Esophagus mucosa (tissue), 1 donor: ENCODE measurements at regions not wholly inside any gene's neighbourhood (a gene's known extent, or its start where the extent isn't known, plus 50 kb on each side); places are given as distances from the start of the nearest gene placed in this dataset.
A peak's percentile ranks its signal among the peaks of the same experiment; 100 is the strongest.
"Not testable (repeated sequence)": the region's sequence is repeated elsewhere in the genome, so short reads cannot be mapped to it uniquely, and the experiment has no call there.

Experiments
- ATAC-seq: fragments of 200-7000 bp; cut with Tn5 transposase; one replicate; pipeline ENCODE4 v1.9.1; 2020
- donor health status: DM: yes; HTN: yes; CAD: no.

DNA sequence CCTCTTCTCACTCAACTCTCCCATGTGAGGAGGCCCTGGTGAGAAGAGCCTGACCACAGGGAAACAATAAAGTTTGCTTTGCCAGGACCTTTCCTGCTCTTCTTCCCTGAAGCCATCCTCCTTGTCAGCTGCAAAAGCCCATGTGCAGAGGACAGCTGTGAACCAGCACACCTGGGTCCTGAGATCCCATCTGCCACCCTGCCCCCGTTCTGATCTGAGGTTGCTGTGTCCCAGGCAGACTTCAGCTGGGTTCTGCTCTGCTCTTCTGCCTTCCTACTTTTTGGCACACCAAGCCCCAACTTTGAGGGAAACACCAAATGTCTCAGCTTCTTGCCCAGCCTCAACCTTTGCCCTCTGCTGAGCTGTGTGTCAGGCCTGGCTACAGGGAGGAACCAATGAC is 595.1 kb upstream of the ARPP21 start:
- ATAC-seq, result no peak

DNA sequence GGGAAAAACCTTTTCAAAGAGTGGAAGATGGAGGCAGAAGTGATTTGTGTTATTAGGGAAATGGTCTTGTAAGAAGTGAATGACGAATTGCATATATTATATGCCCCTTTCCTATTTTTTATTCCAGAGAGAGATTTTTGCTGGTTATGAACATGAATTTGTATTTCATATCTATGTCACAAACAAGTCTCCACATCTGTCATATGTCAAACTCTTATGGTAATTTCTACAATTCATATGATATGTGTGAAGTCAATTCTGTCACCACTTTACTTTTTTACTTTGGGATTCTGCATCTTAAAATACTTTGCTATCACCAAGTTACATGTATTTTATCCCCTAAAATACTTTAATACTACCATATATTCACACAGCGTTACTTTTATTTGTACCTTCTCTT is 594.2 kb upstream of the ARPP21 start:
- no peak for ATAC-seq

DNA sequence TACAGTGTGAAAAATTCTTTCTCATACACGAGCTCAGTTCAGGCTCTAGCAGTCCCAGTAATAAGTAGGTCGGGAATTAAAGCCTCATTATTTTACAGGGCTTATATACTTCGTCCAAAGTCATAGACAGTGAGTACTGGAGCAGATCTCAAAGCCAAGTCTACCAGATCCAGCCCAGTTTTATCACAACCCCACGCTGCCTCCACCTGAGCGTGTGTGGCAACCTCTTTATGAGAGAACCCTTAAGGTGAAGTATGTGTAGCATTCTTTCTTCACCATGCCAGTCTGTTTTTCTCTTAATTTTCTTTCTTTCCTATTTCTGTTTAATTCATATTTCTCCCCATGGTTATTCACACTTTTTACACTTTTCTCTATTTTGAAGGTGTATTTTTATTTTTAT is 574.6 kb upstream of the ARPP21 start:
- no peak for ATAC-seq

DNA sequence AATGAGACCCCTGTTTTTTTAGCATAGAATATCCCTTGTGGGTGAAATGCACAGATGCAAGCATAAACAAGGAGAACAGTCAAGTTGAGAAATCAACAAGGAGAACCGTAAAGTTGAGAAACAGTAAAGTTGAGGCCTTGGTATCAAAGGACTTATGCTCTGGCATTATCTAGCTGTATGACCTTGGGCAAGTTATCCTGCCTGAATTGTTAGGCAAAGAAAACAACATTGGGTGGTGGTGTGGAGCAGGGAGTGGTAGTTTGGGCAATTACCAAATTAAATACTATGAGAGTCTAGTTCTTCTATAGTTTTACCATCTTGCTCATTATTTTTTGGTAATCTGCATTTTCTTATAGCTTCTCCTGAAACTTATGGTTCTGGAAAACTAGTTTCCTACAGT is 573.4 kb upstream of the ARPP21 start:
- ATAC-seq, result no peak

DNA sequence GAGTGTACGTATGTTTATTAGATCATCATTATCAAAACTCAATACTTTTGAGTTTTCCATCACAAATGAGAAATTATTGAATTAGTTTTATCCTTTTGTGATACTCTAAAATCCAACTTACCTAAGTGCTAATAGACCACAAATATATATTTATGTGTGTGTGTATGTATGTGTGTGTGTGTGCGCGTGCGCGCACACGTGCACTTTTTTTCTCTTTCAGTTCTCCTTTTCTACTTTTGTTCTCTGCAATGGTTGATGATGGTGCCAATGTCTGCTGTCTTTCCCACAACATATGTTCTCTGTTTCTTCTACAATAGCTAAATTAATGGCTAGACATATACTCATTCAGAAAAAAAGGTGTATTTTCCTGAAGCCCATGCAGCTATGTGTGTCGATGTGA is 571.6 kb upstream of the ARPP21 start:
- ATAC-seq, result no peak

DNA sequence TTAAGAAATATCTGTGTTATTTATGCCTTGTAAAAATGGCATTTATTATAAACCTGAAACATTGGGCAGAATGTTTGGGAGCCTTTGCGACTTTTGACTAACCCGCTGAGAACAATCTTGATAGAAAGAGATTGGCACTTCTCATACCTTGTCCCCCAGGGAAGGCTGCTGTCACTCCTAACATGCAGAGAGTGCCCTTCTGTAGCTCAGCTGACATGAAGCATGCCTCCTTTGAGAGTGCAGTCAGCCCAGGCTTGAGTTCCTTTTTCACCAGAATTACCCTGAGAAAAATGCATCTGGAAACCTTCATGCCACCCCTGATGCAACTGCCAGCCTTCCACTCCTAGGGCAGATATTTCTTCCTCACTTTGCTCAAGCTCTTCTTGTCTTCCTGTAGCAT is 569.2 kb upstream of the ARPP21 start:
- ATAC-seq, result no peak

DNA sequence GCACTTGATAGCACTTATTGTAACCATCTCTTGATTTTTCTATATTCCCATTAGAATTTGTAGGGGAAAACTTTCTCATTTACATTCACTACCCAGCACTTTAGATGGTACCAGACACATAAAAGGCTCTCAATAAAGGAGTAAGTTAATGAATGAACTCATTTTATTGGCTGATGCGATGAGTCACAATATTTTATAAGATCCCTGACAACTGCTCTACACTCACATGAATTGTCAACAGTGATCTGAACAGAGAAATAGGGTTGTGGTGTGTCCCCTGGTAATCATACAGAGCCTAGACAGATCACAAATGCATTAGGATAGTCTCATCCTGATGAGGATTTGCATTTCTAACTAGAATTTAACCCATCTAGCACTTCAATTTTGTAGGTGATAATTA is 567.6 kb upstream of the ARPP21 start:
- ATAC-seq, result no peak

DNA sequence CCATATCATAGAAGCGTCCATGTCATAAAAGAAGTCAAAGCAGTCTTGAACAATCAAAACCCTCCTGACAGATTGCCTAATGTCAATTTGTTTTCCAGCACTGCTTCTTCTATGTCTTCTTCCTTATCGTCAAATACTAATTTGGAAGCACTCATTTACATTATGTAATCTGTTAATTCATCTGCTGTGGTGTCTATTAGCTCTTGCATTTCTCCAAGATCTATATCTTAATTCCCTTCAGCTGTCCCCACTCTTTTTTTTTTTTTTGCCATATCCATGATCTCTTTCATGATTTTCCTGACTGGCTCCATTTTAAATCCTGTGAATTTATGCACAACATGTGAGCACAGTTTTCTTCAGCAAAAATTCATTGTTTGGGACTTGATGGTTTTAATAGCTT is 560.5 kb upstream of the ARPP21 start:
- ATAC-seq, result no peak

DNA sequence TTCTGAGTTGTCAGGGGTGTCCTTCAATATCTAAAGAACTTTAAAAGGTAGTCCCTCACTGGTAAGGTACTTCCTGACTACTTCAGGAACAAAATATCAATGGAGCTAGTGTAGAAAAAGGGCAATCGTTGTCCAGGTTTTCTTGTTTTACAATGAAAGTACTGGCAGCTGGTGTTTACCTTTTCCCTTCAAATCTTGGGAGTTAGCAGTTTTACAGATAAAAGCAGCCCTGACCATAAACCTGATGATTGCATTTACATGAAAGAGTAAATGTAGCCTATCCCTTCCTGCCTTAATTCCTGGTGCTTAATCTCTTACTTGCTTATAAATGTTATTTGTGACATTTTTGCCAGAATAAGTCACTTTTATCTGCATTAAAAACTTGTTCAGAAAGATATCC is 559.9 kb upstream of the ARPP21 start:
- no peak for ATAC-seq

DNA sequence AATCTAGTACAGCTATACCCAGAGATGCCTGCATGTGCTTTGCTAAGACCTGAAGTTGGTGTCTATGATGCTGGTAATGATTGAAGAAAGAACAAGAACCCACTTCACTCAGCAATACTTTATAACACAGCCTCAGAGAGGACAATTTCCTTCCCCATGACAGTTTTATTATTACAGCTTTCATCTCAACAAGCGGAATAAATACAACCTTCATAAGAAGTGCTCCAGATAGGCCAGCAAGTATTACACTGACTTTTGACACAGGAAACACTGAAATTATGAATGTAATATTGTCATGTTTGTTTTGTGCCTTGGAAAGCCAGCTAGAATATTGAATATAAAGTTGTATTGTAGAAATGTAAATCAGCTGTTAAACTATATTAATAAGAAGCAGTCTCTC is 557.4 kb upstream of the ARPP21 start:
- no peak for ATAC-seq

DNA sequence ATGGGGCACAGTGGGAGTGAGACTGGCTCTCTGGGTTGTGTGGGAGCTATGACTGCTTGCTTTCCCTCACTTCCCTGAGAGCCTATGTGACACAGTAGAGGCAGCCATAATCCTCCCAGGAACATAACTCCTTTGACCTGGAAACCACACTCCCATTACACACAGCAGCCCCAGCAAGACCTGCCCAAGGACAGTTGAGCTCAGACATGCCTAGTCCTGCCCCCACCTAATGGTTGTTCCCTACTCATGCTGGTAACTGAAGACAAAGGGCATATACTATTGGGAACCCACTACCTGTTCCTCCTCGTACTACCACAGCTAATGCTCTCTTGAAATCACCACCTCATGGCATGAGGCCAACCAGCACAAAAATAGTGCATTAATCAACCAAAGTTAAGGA is 550.4 kb upstream of the ARPP21 start:
- peak; percentile 69 for ATAC-seq

DNA sequence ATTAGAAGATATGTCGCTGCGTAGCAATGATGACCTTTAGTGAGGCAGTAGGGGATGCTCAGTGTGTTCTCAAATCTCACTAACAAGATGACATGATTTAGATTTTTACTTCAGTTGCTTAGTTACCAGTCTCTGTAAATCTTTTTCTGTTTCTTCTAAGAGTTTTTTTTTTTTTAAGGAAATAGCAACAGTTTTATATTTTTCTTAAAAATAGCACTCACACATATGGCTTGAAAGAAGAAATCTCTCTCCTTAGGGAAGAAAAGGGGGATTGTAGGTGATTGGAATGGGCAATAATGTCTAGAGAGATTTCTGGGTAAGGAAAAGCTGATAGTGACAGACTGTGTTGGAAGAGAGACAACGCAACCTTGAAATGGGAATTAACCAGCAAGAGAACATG is 524.6 kb upstream of the ARPP21 start:
- ATAC-seq, result no peak

DNA sequence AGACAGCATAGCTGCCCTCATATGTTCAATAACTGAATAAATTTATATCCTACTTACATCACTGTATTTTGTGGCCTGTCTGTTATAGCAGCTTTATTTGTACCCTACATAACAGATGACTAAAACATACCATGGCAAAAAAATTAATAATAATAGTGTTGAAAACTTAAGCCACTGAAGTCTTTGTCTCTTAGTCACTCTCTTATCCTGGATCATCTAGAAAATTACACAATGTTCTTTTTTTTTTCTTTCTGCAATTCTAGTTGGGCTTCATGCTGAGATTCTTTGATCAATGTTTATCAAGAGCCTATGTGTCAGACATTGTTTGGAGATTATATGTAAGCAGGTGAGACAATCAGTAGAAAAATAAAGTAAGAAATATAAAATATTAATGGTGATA is 519.3 kb upstream of the ARPP21 start:
- ATAC-seq, result no peak

DNA sequence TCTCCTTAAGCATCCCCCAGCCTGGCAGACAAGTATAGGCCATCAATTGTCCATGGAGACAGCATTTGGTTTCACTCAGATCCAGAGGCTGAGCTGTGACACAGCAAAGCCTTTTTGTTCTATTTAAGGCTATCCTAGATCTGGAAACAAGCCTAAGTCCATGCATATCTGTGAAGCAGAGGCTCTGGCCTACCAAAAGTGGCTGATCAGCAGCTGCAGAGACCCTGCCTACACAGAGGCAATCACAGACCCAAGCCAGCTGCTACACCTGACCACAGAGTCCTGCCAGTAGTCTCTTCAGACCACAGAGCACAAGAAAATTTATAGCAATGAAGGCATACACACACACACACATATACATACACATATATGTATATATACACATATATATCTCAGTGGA is 501.7 kb upstream of the ARPP21 start:
- ATAC-seq, result no peak

DNA sequence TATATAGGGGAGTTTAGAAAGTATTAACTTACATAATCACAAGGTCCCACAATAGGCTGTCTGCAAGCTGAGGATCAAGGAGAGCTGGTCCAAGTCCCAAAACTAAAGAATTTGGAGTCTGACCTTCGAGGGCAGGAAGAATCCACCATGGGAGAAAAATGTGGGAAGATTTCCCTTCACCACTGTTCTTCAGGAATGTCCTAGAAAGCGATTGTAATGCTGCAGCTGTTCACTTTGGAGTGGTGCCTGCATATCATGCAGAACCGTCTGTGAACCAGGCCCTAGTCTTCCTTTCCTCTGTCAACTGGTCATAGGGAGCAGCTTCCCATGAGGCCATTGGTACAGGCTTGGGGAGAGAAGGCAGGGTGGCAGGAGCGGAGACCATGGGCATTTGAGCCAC is 497.9 kb upstream of the ARPP21 start:
- ATAC-seq, result no peak

DNA sequence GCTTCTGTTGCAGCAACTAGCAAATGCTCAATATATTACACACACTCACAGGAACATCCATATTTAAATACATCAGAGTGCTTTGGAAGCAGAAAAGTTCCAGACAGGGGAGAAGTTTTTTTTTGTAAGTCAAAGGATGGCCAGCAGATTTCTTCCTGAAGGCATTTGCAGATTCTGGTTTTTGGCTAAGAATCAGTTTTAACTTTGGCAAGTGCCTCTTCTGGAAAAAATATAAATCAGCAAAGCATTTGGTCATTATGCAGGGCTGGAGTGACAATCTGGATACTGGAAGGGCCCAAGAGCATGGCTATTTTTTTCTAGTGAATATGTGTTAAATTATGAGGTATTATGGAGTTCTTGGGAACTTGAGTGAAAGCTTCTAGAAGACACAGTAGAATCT is 495.3 kb upstream of the ARPP21 start:
- no peak for ATAC-seq

DNA sequence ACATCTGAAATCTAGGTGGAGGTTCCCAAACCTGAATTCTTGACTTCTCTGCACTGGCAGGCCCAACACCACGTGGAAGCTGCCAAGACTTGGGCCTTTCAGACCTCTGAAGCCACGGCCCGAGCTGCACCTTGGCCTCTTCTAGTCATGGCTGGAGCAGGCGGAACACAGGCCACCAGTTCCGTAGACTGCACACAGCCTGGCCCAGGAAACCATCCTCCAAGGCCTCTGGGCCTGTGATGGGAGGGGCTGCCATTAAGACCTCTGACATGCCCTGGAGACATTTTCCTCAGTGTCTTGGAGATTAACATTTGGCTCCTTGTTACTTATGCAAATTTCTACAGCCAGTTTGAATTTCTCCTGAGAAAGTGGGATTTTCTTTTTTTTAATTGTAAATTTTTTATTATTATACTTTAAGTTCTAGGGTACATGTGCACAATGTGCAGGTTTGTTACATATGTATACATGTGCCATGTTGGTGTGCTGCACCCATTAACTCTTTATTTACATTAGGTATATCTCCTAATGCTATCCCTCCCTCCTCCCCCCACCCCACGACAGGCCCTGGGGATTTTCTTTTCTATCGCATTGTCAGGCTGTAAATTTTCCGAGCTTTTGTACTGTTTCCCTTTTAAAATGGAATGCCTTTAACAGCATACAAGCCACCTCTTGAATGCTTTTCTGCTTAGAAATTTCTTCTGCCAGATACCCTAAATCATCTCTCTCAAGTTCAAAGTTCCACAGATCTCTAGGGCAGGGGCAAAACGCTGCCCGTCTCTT is 492.9 kb upstream of the ARPP21 start:
- ATAC-seq, result not testable (repeated sequence)

DNA sequence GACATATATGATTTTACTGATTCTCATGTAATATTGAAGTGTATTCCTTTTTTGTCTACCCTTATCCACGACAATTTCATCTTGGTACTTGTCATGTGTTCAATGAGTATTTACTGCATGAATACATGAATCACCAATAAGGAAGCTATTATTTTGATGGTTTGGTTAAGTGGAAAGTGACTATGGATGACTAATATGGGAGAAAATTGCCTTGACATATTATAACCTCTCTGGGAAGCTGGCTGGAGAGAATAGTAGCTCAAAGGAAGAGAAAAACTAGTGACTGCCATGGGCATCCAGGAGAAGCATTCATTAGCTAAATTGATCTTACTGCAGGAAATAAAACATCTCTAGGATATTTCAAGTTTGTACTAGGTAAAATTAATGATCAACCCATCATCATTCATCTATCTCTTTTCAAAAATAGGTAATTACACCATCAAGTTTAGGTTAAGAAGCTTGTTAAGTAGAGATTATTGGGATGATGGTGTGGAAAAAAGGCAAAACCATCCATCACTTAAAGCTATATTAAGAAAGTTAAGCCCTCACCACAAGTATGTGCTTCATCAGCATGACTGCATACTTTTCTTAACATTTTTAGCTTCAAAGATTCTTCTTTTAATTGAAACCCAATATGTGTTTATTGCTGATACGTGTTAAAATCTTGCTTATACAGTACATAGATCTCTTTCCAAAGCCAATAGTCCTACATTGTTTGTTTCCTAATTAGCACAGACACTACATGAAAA is 455.2 kb upstream of the ARPP21 start:
- peak; percentile 52 for ATAC-seq

DNA sequence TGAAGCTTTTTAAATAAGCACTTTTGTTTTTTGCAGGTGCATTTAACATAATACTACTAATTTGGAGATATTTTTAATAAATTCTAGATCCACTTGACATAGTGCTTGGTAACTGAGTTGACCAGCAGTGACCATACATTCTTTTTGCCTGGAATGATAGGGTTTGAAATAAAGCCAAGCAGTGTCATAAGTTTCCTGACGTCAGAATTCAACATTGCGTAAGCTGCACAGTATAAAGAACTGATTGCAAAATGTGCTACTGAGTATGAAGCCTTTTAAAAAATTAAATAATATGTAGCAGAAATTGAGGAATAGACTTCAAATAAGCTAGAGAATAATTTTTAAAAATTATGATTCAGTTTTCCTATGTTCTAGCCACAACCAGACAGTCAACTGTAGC is 454.6 kb upstream of the ARPP21 start:
- ATAC-seq, result no peak

DNA sequence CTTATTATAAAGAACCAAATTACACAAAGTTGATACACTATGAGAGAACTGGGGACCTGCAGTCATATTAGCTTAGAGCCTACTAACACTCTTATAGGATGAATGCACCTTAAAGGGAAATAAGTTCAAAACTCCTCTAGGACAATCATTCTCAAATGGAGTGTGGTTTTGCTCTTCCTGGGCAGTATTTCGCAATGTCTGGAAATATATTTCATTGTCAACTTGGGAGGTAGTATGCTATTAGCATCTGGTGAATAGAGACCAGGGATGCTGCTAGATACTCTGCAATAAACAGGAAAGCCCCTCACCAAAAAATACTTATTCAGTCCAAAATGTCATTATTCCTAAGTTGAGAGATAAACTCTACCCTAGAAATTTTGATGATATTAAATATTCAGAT is 451.4 kb upstream of the ARPP21 start:
- no peak for ATAC-seq

DNA sequence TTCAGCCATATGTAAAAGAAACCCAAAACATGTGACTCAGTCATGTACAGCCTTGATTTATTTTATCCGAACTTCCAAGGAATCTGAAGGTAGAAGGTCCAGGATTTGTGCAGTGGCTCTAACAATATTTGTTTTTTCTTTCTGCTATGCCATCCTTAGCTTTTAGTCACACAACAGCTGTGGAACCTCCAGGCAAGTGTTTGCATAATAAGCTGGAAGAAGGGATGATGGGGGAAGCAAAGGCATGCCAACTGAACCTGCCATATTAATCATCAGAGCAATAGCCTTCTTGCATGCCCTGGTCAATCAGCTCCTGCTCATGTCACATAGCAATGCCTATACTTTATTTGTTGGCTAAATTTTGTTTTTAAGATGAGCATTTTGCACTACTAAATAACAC is 444.7 kb upstream of the ARPP21 start:
- no peak for ATAC-seq

DNA sequence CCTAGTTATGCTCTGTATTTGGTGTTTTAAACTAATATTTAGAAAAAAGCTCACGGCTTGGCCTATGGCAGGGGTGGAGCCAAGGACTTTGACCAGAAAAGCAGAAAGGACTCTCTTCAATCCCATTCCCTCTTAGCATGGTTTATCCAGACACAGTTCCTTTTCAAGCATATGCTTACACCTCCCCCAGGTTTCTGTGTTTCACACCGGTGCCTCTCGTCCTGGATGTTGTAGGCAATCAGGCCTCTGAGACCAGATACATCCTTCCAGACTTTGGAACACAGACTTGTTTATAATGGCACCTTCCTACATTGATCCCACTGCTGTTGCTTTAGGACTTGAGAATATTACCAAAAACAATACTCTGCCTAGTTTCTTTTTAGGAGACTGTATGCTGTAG is 440.5 kb upstream of the ARPP21 start:
- ATAC-seq, result no peak

DNA sequence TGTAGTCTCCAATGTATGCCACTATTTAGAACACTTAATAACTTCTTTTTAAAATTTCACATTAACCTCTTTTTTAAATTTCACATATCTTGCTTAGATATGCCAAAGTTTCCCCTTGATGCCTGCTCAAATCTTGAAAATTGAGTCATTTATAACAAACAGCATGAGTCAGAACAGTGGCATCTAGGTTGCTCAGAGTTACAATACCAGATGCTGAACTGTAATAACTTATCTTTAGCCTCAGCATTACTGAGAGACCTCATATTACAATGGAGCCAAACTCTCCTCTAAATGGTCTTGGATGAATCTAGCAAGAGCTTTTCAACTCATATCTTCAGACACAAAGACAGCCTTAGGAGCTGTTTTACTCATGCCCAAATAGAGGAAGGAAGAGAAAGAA is 439.3 kb upstream of the ARPP21 start:
- no peak for ATAC-seq

DNA sequence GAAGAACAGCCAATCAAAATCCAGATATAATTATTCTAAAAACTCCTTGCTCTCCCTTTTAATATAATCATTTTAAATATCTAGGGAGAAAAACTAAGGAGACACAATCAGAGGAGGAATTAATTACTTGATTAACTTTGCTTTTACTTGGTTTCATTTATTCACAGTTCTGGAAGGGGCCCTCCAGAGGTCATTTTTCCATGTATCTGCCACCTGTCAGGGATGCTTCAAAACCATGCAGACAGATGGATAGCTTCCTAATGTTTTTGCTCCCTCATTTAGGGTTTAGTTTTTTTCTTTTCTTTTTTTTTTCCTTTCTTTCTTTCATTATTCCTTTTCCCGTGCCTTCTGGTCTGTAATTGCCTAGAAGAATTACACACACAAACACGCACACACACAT is 438.1 kb upstream of the ARPP21 start:
- ATAC-seq, result no peak
